Activated naive CD4-positive, alpha-beta T cell treated with Interleukin-2 at 50 U/mL for 16 hours (primary cell): ENCODE measurements at regions not wholly inside any gene's neighbourhood (a gene's known extent, or its start where the extent isn't known, plus 50 kb on each side); places are given as distances from the start of the nearest gene placed in this dataset.
"Not testable (repeated sequence)": the region's sequence is repeated elsewhere in the genome, so short reads cannot be mapped to it uniquely, and the experiment has no call there.

ENCODE experiments used
- DNase-seq: peaks from one replicate; pipeline ENCODE4 v3.0.0-alpha.2; 2020

GRCh38 chr1:60296794-60297193 lies 223.2 kb upstream of the C1orf87 start:
- no peak for DNase-seq

GRCh38 chr1:60292140-60292539 lies 218.6 kb upstream of the C1orf87 start:
- no peak for DNase-seq

DNA sequence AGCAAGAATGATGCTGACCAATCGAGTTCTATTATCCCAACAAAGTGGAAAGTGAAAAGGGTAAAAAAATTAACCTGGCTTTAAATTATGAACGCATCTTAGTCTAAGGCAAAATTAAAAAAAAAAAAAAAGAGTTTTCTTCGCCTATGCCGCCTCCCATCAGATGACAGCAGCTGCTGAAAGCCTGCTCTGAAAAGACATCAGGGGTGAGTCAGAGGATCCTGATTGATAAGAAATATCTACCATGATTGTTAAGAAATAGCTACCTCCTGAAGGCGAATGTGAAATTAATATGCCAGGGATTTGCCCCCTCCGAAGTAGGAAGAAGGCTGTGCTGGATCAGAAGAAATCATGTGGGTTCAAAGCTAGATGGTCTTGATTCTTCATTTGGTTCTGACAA lies 216.8 kb upstream of the C1orf87 start:
- no peak for DNase-seq

DNA sequence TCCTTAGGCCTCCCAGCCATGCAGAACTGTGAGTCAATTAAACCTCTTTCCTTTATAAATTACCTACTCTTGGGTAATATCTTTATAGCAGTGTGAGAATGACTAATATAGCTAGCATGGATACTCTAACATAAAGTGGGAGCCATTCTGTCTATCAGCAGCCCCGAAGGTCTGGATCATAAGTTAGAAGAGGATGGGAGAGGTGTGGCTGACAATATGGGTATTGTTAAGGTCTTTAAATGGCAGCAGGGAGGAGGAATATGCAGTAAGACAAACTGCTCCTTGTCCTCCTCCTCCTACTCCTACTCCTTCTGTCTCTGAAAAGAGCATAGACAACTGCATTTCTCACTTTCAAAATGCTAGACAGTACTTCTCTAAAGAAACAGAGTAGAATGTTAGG lies 214.0 kb upstream of the C1orf87 start:
- DNase-seq, result no peak

DNA sequence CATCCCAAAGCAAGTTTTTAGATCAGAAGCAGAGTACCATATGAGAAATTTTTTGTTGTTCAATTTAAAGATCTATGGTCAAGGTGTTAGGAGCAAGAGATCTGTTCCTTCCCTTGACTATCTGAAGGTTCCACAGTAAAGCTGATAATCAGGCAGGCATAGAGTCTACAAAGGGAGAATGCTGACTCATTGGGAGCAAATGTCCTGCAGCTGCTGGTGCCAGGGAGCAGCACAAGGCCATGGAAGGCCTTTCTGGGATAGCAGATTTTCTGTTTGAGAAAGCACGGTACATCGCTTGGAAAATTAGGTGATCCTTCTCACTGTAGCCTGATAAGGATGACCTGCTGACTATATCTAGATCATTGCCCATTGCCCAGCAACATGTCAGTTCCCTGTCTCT lies 210.1 kb upstream of the C1orf87 start:
- no peak for DNase-seq

- DNase-seq, result no peak
Observed at GRCh38 chr1:60281360-60281932, 207.9 kb upstream of the C1orf87 start.

DNA sequence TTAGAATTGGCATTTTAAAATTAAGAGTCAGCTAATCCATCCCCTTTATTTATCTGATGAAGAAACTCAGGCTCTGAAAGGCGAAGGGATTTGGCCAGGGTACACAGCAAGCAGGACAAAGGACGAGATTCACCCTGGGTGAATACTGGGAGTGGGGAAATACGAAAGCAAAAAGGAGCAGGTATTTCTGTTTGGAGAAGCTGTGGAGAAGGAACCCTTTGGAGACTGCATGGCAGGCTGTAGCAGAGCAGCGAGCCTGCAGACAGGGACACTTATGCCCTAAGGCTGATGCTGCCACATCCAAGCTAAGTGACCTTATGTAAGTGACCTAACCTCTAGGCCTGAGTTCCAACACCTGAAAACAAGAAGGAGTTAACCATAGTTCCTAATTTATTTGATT lies 207.2 kb upstream of the C1orf87 start:
- no peak for DNase-seq

DNA sequence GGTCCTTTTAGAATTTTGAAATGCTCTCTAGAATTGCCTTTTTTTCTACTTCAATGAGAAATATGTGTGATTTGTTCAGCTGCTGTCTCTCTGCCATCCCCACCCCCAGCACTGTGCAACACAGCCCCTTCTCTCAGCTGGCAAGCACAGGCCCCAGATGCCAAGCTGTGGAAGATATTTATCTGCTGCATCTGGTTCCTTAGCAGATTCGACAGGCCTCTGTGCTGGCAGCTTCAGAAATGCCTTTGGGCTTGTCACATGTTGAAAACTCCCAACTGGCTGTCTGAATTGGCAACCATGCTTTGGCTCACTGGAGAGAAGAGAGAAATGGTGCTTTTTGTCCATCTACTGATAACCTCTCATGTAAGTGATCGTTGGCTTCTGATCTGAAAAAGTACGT lies 206.7 kb upstream of the C1orf87 start:
- DNase-seq, result no peak

- no peak for DNase-seq
Observed at GRCh38 chr1:60279798-60280197, 206.2 kb upstream of the C1orf87 start.

GRCh38 chr1:60277269-60277668 lies 203.7 kb upstream of the C1orf87 start:
- DNase-seq, result no peak

- DNase-seq, result no peak
Observed at GRCh38 chr1:60274422-60275290, 201.1 kb upstream of the C1orf87 start.

DNA sequence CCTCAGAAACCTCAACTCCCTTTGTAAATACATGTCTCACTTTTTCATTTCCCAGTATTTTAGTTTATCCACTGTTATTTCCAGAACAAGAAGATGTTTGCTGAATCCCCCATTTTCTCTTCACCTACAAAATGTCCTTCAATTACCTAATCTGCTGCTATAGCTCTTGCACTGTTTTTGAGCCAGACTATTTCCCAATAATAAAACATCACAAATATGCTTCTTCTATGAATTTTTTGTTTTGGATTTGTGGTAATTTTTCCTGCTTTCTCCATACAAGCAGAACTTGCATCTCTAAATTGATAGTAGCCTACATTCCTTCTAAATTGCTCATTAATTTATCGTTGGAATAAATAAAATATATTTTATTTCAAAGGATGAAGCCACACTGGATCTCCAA lies 199.6 kb upstream of the C1orf87 start:
- no peak for DNase-seq

DNA sequence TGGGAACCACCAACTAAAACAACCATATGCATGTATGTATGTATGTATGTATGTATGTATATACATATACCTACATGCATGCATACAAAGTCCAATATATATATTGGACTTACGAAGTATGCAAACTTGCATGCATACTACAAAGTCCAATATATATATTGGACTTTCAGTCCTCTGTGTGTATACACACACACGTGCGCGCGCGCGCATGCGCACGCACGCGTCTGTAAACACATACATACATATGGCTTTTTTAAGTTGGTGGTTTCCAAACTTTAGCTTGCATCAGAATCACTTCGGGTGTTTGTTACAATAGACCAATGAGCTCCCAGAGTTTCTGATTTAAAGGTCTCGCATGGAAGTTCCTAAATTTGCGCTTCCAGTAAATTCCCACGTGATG lies 197.5 kb upstream of the C1orf87 start:
- no peak for DNase-seq

- no peak for DNase-seq
Observed at GRCh38 chr1:60268451-60268850, 194.9 kb upstream of the C1orf87 start.

DNA sequence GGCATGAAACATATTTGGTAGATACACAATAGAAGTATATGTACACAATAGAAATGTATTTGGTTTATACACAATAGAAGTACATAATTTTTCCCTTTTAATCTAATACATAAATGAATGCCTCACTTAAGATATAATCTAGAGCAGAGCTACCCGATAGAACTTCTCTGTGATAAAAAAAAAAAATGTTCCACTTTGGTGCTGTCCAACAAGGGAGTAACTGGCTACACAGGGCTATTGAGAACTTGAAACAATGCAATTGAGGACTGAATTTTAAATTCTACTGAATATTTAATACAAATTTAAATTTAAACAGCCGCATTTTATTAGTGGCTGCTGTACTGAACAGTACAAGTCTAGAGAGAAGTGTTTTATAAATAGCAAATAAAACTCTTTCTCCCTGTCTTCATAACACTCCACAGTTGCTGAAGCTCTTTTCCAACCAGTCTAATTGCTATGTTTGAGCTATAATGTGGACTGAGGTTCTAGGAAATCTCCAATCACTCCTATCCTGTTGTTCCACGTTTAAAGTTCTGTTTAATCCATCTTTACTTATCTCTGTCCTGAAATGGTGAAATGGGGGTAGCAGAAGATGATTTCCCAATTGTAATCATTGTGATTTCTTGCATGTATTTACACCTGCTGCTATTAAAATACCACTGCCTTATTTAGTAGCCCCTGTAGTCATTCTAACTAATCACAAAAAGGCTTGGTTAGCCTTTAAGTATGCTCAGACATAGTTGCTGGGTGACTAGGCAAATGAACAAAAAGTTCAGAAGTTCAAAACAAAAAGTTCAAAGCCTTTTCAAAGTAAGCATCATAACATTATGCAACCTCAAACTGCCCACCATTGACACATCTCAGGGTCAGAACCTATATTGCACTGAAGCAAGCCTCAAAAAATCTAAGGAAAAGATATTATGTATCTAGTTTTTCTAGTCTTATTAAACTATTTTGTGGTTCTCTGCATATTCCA lies 192.3 kb upstream of the C1orf87 start:
- no peak for DNase-seq

- no peak for DNase-seq
Observed at GRCh38 chr1:60262701-60263100, 189.1 kb upstream of the C1orf87 start.

DNA sequence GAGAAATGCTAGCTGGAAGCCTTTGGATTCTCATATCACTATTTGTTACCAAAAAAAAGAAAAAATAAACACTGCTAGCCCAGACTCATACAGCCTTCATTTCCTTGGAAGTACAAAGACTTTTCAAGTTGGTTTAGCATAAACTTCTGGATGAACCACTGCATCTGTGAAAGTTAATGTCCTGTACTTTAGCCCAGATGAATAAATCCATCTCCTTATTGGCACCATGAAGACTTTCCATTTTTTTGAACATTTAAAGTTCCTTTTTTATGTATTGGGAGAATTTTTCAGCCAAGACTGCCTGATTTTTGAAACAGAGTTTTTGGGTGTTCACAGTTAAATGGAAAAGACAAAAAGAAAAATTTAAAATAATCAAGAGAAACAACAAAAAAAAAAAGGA lies 184.0 kb upstream of the C1orf87 start:
- DNase-seq, result no peak

DNA sequence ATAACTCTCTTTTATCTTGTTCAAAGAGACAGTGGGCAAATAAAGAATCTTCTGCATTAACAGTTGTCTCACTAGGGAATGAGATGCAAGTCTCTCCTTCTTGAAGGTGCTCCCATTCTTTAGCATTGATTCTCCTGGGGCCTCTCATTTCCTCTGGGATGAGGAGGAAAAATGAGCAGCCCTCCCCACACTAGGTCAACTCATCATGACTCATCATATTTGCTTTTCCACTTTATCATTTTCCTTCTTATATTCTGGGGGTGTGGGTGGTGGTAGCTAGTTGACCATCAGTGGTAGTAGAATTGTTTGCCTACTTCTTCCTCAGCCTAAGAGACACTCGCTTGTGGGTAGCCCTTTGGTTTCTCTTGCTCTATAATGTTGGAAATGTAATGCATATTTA lies 182.0 kb upstream of the C1orf87 start:
- no peak for DNase-seq

DNA sequence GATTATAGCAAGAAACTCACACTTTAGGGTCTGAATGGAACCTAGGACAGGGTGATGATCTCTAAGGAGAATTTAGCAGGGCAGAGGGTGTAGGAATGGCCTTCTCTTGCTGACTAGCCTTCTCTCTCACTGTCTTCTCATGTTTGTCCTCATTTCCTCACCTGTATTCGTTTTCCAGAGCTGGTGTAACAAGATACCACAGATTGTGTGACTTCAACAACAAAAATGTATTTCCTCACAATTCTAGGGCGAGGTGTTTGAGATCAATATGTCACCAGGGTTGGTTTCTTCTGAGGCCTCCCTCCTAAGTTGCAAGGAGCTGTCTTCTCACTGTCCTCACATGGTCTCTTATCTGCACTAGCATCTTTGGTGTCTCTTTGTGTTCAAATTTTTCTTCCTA lies 177.9 kb upstream of the C1orf87 start:
- DNase-seq, result no peak

GRCh38 chr1:60247467-60247866 lies 173.9 kb upstream of the C1orf87 start:
- not testable (repeated sequence) for DNase-seq

DNA sequence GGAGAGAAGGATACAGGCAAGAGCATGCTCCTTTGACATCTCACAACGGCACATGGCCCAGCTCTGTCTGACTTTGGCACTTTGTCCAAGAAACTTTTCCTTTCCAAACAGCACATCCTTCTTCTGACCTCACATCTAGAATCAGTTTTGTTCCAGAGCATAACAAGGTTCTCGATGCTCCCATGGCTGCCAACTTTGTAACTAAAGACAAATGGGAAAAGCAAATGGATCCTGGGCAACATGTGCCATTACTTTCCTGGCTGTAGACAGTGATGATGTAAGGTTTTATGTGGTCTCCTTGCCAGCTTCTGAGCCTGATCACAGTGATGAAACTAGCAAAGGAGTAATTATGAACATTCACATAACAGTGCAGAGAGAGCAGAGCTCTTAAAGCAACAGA lies 171.8 kb upstream of the C1orf87 start:
- DNase-seq, result no peak

GRCh38 chr1:60244906-60245305 lies 171.3 kb upstream of the C1orf87 start:
- no peak for DNase-seq

DNA sequence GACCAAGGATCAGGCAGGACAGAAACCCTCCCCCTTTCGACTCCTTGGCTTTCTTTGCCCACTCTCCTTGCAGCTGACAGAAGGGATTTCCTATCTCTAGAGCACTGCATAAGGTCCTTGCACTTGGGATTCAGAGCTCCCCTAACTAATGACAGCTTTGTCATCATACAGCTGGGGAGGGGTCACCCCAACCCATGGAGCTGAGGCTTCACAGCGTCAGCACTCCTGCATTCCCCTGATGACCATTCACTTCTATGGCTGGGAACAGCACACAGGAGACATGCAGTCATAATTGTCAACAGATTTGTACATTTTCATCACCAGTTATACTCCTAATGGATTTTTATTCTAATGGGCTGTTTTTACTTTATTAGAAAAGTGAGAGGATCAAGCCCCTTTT lies 161.7 kb upstream of the C1orf87 start:
- no peak for DNase-seq

DNA sequence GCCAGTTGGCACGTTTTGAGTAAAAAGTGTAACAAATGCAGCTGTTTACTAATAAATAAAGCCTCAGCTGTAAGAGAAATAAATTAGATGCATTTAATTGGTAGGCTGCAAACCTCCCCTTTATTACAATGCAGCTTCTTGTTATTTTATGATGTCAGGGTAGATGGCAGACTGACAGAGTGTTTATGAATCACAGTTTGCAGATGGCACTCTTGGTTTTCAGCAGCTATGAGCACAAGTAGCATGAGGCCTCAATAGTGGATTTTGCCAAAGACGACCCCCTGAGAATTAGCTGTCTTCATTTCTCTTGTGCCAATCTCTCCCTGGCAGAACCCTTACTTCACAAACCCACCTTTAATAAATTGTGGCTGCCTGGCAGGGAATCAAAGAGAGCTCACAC lies 161.2 kb upstream of the C1orf87 start:
- no peak for DNase-seq
